Islet of Langerhans (tissue), 1 donor: ENCODE measurements at regions not wholly inside any gene's neighbourhood (a gene's known extent, or its start where the extent isn't known, plus 50 kb on each side); places are given as distances from the start of the nearest gene placed in this dataset.

Source experiments
- FAIRE-seq: peaks from one replicate; lab custom pipeline; 2011; peaks lifted over from hg19 to GRCh38; lab: Jason Lieb, UNC

GRCh38 chr14:40487824-40488223, 1055.6 kb upstream of the FBXO33 start:
- FAIRE-seq, result no peak

- FAIRE-seq, result no peak
Observed at GRCh38 chr14:40485688-40486087, 1053.5 kb upstream of the FBXO33 start.

GRCh38 chr14:40476005-40476404, 1043.8 kb upstream of the FBXO33 start:
- FAIRE-seq, result no peak

- FAIRE-seq, result no peak
Observed at GRCh38 chr14:40467969-40468368, 1035.7 kb upstream of the FBXO33 start.

GRCh38 chr14:40464531-40464930, 1032.3 kb upstream of the FBXO33 start:
- FAIRE-seq, result no peak

- no peak for FAIRE-seq
Observed at GRCh38 chr14:40463886-40464285, 1031.7 kb upstream of the FBXO33 start.

GRCh38 chr14:40452674-40453073, 1020.4 kb upstream of the FBXO33 start:
- FAIRE-seq, result no peak

- no peak for FAIRE-seq
Observed at GRCh38 chr14:40447017-40447416, 1014.8 kb upstream of the FBXO33 start.

- FAIRE-seq, result no peak
Observed at GRCh38 chr14:40445020-40445419, 1012.8 kb upstream of the FBXO33 start.

GRCh38 chr14:40436551-40436950, 1004.3 kb upstream of the FBXO33 start:
- FAIRE-seq, result no peak

GRCh38 chr14:40417777-40418401, 985.7 kb upstream of the FBXO33 start:
- no peak for FAIRE-seq

- FAIRE-seq, result no peak
Observed at GRCh38 chr14:40416565-40416964, 984.3 kb upstream of the FBXO33 start.

GRCh38 chr14:40414386-40414785, 982.2 kb upstream of the FBXO33 start:
- FAIRE-seq, result no peak

GRCh38 chr14:40413136-40413535, 980.9 kb upstream of the FBXO33 start:
- no peak for FAIRE-seq

- FAIRE-seq, result no peak
Observed at GRCh38 chr14:40410708-40411107, 978.5 kb upstream of the FBXO33 start.

- FAIRE-seq, result no peak
Observed at GRCh38 chr14:40402957-40403356, 970.7 kb upstream of the FBXO33 start.

GRCh38 chr14:40398981-40399380, 966.7 kb upstream of the FBXO33 start:
- FAIRE-seq, result no peak

- no peak for FAIRE-seq
Observed at GRCh38 chr14:40394634-40395340, 962.6 kb upstream of the FBXO33 start.

GRCh38 chr14:40393143-40393542, 960.9 kb upstream of the FBXO33 start:
- FAIRE-seq, result peak; percentile 68

GRCh38 chr14:40386433-40386832, 954.2 kb upstream of the FBXO33 start:
- no peak for FAIRE-seq

- no peak for FAIRE-seq
Observed at GRCh38 chr14:40374221-40374620, 942.0 kb upstream of the FBXO33 start.

GRCh38 chr14:40371011-40371410, 938.8 kb upstream of the FBXO33 start:
- FAIRE-seq, result no peak

- FAIRE-seq, result no peak
Observed at GRCh38 chr14:40368314-40368713, 936.1 kb upstream of the FBXO33 start.

- no peak for FAIRE-seq
Observed at GRCh38 chr14:40367717-40368116, 935.5 kb upstream of the FBXO33 start.
